AG09309 (cell line): ENCODE measurements at regions not wholly inside any gene's neighbourhood (a gene's known extent, or its start where the extent isn't known, plus 50 kb on each side); places are given as distances from the start of the nearest gene placed in this dataset.

Experiments
- DNase-seq: peaks from one replicate; pipeline ENCODE4 v3.0.0-alpha.2; 2010; ENCODE audit warnings: low read depth
- H3K4me3 ChIP-seq: 2 replicates; pipeline ENCODE4 v1.5.1; 2011; ENCODE audit warnings: mild to moderate bottlenecking, low read depth, low read length, moderate library complexity; ENCODE audit not compliant: control insufficient read depth
- TF ChIP-seq, protein P1 (sequence below): IDR thresholded peaks from 2 replicates; pipeline ENCODE4 v1.5.1; 2011; ENCODE audit warnings: mild to moderate bottlenecking, low read depth, low read length, inconsistent platforms; ENCODE audit not compliant: insufficient read depth, control insufficient read depth; ENCODE audit errors: missing control alignments

DNA sequence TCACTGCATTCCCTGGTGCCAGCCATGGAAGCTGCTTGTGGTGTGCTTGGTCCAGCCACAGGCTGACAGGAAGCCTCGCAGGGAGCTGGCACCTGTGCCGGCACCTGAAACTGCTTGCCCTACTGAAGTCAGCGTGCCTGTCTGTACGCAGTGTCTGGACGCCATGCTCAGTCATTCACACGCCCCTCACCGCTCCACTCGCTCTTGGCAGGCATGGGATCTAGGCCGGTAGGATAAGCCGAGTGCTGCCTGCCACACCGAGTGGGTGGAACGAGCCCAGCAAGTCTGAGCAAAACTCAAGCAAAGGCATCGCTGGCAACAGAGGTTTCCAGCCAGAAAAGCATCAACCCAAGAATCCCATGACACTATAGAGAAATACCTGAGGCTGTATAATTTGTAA lies 350.6 kb downstream of the CDH11 start:
- TF ChIP-seq, protein P1, sequence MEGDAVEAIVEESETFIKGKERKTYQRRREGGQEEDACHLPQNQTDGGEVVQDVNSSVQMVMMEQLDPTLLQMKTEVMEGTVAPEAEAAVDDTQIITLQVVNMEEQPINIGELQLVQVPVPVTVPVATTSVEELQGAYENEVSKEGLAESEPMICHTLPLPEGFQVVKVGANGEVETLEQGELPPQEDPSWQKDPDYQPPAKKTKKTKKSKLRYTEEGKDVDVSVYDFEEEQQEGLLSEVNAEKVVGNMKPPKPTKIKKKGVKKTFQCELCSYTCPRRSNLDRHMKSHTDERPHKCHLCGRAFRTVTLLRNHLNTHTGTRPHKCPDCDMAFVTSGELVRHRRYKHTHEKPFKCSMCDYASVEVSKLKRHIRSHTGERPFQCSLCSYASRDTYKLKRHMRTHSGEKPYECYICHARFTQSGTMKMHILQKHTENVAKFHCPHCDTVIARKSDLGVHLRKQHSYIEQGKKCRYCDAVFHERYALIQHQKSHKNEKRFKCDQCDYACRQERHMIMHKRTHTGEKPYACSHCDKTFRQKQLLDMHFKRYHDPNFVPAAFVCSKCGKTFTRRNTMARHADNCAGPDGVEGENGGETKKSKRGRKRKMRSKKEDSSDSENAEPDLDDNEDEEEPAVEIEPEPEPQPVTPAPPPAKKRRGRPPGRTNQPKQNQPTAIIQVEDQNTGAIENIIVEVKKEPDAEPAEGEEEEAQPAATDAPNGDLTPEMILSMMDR: no peak
- DNase-seq: no peak
- no peak overlapping the region for H3K4me3 ChIP-seq

DNA sequence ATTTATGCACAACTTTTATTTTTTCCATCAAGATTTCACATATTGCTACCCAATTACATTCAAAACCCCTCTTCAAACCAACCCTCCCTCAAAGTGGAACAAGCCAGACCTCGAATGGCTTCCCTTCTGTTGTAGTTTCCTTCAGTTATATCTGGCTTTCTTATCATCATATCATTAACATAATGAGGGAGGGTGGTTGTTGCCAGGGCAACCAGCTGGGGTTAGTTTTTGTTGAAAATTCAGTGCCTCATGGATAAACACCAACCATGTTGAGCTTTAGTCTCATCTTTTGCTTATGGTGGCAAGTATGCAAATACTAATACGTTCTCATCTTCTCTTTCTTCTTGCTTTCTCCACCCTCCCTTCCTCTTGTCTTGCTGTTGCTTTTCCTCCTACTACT lies 359.7 kb downstream of the CDH11 start:
- H3K4me3 ChIP-seq: no peak overlapping the region
- DNase-seq: no peak
- TF ChIP-seq, protein P1: no peak

GRCh38 chr16:64754279-64754678 lies 367.6 kb downstream of the CDH11 start:
- no peak for DNase-seq
- H3K4me3 ChIP-seq: no peak overlapping the region
- TF ChIP-seq, protein P1: no peak

DNA sequence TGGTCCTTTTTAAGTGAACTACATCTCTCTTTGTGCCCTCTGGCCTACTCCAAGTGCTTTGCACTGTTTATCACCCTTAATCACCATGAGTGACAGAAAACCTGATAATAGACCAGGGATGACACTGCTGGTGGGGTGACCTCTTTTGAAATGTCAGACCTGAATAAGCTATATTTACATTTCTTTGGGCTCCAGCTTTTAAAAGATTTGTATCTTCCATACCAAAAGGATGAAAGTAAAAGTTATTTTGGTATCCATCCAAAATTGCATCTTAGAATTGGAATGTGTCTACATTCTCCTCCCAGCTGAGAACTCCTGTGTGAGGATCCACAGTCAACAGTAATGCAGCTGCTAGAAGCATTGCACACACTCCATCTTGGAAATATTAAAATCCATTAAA lies 370.0 kb downstream of the CDH11 start:
- peak; percentile 50 for DNase-seq
- TF ChIP-seq, protein P1: no peak
- no peak overlapping the region for H3K4me3 ChIP-seq

DNA sequence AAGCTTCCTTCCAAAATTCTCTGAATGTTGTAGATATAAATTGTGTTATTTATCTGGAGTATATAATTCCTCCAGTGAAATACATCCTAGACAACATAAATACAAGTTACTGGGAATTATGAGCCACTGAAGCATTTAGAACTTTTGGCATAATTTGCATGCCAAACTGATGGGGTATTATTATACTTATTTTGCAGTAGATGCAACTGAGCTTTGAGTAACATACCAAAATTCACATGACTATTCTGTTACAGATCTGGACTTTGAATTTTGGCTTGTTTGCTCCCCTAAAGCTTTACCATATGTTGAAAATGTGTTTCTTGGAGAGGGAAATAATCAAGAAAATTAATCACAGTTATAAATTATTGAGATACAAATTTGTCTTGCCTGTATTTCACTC lies 372.5 kb downstream of the CDH11 start:
- H3K4me3 ChIP-seq: no peak overlapping the region
- no peak for DNase-seq
- TF ChIP-seq, protein P1: no peak

- no peak for DNase-seq
- TF ChIP-seq, protein P1: no peak
Measured at GRCh38 chr16:64745258-64745930, 376.5 kb downstream of the CDH11 start.

More at GRCh38 chr16:64745258-64745930, 376.5 kb downstream of the CDH11 start:
- H3K4me3 ChIP-seq: no peak overlapping the region
